ENCODE measurements at regions not wholly inside any gene's neighbourhood (a gene's known extent, or its start where the extent isn't known, plus 50 kb on each side); places are given as distances from the start of the nearest gene placed in this dataset.

DNA sequence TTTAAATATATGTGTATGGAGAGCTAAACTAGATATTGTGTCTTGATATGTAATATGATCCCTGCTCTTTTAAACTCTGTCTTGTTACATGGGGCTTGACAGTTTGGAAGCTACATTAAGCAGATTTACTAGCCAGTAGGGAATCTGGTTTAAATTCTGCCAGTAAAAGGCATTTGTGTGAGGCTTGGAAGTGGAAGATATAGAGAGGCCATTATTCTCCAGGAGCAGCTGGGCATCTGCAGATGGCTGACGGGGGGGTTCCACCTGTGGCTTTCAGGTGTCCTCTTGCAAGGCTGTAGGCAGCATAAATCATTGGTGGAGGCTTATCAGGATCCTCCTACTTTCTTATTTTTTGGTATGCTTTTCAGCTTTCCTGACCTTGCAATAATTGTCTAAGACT is 179.1 kb upstream of the FBXL7 start:
- TF ChIP-seq, protein P1, sequence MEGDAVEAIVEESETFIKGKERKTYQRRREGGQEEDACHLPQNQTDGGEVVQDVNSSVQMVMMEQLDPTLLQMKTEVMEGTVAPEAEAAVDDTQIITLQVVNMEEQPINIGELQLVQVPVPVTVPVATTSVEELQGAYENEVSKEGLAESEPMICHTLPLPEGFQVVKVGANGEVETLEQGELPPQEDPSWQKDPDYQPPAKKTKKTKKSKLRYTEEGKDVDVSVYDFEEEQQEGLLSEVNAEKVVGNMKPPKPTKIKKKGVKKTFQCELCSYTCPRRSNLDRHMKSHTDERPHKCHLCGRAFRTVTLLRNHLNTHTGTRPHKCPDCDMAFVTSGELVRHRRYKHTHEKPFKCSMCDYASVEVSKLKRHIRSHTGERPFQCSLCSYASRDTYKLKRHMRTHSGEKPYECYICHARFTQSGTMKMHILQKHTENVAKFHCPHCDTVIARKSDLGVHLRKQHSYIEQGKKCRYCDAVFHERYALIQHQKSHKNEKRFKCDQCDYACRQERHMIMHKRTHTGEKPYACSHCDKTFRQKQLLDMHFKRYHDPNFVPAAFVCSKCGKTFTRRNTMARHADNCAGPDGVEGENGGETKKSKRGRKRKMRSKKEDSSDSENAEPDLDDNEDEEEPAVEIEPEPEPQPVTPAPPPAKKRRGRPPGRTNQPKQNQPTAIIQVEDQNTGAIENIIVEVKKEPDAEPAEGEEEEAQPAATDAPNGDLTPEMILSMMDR (IDR thresholded peaks at IDR 0.05; ENCODE audit: low read depth, low read length, poor library complexity, severe bottlenecking), result no peak
- no peak for TF ChIP-seq EZH2phosphoT487 (IDR thresholded peaks at IDR 0.05; ENCODE audit: borderline replicate concordance, low read length)

Data from DOHH2 (cell line).